ENCODE measurements at regions not wholly inside any gene's neighbourhood (a gene's known extent, or its start where the extent isn't known, plus 50 kb on each side); places are given as distances from the start of the nearest gene placed in this dataset.

DNA sequence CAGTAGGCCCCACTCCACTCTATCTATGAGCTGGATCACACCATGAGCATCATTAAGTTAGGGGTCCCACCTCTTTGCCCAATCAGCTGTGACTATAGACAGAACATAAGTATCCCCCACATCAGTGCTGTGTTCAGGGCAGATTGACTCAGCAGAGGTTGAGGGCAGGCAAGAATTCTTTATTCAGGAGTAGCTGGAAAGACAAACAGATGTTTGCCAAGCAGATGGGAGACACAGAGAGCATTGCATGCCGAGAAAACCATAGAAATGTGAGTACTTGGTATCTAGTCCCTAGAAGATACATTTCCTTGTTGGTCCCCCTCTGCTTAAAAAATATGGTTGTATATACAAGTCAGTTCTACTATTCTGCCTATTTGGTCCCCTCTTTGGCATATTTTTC, 440.8 kb downstream of the RAP2B start:
- Histone ChIP-seq H3K4me3 (ENCODE audit: low read depth, low read length, poor library complexity, severe bottlenecking) (no peak overlapping the region), H3K9me3 (ENCODE audit: low read depth, low read length, poor library complexity, severe bottlenecking) (no peaks in the 10 kb centered on the region), H3K36me3 (ENCODE audit: insufficient read depth, low read length, poor library complexity, severe bottlenecking) (no peaks in the 10 kb centered on the region), H3K27me3 (replicated peaks; ENCODE audit: insufficient read depth, low read depth, low read length, poor library complexity) (peaks cover 18% of the 10 kb centered on the region), H3K4me1 (ENCODE audit: insufficient read depth, low read length, poor library complexity, severe bottlenecking) (peaks cover 19% of the 10 kb centered on the region), H3K27ac (ENCODE audit: low read depth, low read length, poor library complexity, severe bottlenecking) (no peak overlapping the region)
- DNase-seq (ENCODE audit: low spot score), result no peak
- TF ChIP-seq, protein P1, sequence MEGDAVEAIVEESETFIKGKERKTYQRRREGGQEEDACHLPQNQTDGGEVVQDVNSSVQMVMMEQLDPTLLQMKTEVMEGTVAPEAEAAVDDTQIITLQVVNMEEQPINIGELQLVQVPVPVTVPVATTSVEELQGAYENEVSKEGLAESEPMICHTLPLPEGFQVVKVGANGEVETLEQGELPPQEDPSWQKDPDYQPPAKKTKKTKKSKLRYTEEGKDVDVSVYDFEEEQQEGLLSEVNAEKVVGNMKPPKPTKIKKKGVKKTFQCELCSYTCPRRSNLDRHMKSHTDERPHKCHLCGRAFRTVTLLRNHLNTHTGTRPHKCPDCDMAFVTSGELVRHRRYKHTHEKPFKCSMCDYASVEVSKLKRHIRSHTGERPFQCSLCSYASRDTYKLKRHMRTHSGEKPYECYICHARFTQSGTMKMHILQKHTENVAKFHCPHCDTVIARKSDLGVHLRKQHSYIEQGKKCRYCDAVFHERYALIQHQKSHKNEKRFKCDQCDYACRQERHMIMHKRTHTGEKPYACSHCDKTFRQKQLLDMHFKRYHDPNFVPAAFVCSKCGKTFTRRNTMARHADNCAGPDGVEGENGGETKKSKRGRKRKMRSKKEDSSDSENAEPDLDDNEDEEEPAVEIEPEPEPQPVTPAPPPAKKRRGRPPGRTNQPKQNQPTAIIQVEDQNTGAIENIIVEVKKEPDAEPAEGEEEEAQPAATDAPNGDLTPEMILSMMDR (conservative IDR thresholded peaks at IDR 0.05; ENCODE audit: low read depth, low read length), result no peak
- no peak for TF ChIP-seq EZH2 (IDR thresholded peaks at IDR 0.05; ENCODE audit: borderline replicate concordance, low read depth, low read length, poor library complexity, severe bottlenecking)
- ChIA-PET POLR2A (ENCODE audit: low non-redundant PET) (no interaction called here), CTCF (no interaction called here)
- intact Hi-C loops (cut with micrococcal nuclease; ENCODE audit: unreplicated experiment), result no loop called here
- BruUV-seq (replicated peaks), result no TSS peak

DNA sequence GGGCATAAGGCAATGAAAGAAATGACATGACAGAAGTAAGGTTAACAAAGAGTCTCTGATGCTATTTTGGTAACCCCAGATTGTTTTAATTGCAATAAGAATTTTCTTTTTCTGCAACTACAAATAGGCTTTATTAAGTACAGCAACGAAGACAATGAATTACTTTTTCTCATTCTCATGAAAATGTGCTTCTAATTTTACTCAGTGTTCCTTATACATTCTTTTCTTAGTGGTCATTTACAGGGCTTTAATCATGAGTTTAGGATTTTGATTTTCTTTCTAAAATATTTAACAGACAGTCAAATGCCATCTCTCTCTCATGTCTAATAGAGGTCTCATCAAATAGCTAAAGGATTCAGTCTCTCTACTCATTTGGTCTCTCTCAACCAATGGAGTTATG, 452.1 kb downstream of the RAP2B start:
- ChIA-PET CTCF (interaction anchor here (0.6 kb wide), 1 partner anchor 11 kb away, joined by 3 read pairs; no protein-coding TSS in a partner anchor), POLR2A (ENCODE audit: low non-redundant PET) (no interaction called here)
- no peak overlapping the region for H3K27ac ChIP-seq (ENCODE audit: low read depth, low read length, poor library complexity, severe bottlenecking)

DNA sequence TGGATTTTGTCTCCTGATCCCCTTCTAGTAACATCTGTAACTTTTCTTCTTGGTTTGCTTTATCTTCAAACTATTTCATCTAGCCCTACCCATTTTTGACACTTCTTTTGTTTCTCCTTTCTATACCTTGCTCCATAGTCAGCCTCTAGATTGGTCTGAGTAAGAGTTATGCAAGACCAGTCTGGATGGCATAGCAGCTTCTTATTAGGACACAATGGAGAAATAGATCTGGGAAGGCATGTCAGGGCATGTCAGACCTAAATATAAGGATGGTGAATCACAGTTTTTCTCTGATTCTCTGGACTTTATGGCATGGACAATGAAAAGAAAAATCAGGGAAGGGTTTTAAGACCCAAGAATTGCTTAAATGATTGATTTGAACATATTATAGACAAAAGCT, 452.5 kb downstream of the RAP2B start:
- no peak overlapping the region for H3K27ac ChIP-seq (ENCODE audit: low read depth, low read length, poor library complexity, severe bottlenecking)
- intact Hi-C loops (cut with micrococcal nuclease; ENCODE audit: unreplicated experiment), result no loop called here
- no peaks in the 10 kb centered on the region for H3K9me3 ChIP-seq (ENCODE audit: low read depth, low read length, poor library complexity, severe bottlenecking)
- DNase-seq (ENCODE audit: low spot score), result peak; percentile 17
- no TSS peak for BruUV-seq (replicated peaks)
- H3K36me3 ChIP-seq (ENCODE audit: insufficient read depth, low read length, poor library complexity, severe bottlenecking), result no peaks in the 10 kb centered on the region
- H3K4me1 ChIP-seq (ENCODE audit: insufficient read depth, low read length, poor library complexity, severe bottlenecking), result no peaks in the 10 kb centered on the region
- H3K4me3 ChIP-seq (ENCODE audit: low read depth, low read length, poor library complexity, severe bottlenecking), result no peak overlapping the region
- H3K27me3 ChIP-seq (replicated peaks; ENCODE audit: insufficient read depth, low read depth, low read length, poor library complexity), result no peaks in the 10 kb centered on the region
- CTCF ChIA-PET, result interaction anchor here (0.6 kb wide), 1 partner anchor 11 kb away, joined by 3 read pairs; no protein-coding TSS in a partner anchor
- POLR2A ChIA-PET (ENCODE audit: low non-redundant PET), result no interaction called here
- TF ChIP-seq EZH2 (IDR thresholded peaks at IDR 0.05; ENCODE audit: borderline replicate concordance, low read depth, low read length, poor library complexity, severe bottlenecking), result no peak
- TF ChIP-seq, protein P1 (conservative IDR thresholded peaks at IDR 0.05; ENCODE audit: low read depth, low read length), result no peak

More for the DNA sequence above, 452.1 kb downstream of the RAP2B start:
- intact Hi-C loops (cut with micrococcal nuclease; ENCODE audit: unreplicated experiment), result no loop called here
- Histone ChIP-seq H3K27me3 (replicated peaks; ENCODE audit: insufficient read depth, low read depth, low read length, poor library complexity) (no peaks in the 10 kb centered on the region), H3K9me3 (ENCODE audit: low read depth, low read length, poor library complexity, severe bottlenecking) (no peaks in the 10 kb centered on the region), H3K4me3 (ENCODE audit: low read depth, low read length, poor library complexity, severe bottlenecking) (no peak overlapping the region), H3K4me1 (ENCODE audit: insufficient read depth, low read length, poor library complexity, severe bottlenecking) (no peaks in the 10 kb centered on the region), H3K36me3 (ENCODE audit: insufficient read depth, low read length, poor library complexity, severe bottlenecking) (no peaks in the 10 kb centered on the region)
- no TSS peak for BruUV-seq (replicated peaks)
- DNase-seq (ENCODE audit: low spot score), result no peak
- TF ChIP-seq, protein P1 (conservative IDR thresholded peaks at IDR 0.05; ENCODE audit: low read depth, low read length), result no peak
- TF ChIP-seq EZH2 (IDR thresholded peaks at IDR 0.05; ENCODE audit: borderline replicate concordance, low read depth, low read length, poor library complexity, severe bottlenecking), result no peak
